Suppressor macrophage treated with lipopolysaccharide for 4 hours (primary cell): ENCODE measurements at regions not wholly inside any gene's neighbourhood (a gene's known extent, or its start where the extent isn't known, plus 50 kb on each side); places are given as distances from the start of the nearest gene placed in this dataset.
"Not testable (repeated sequence)": the region's sequence is repeated elsewhere in the genome, so short reads cannot be mapped to it uniquely, and the experiment has no call there.

Source experiments
- DNase-seq: peaks from one replicate; pipeline ENCODE4 v3.0.0-alpha.2; 2020

GRCh38 chr10:86579883-86580520, 58.4 kb upstream of the WAPL start:
- DNase-seq, result no peak

GRCh38 chr10:86580521-86580891, 58.9 kb upstream of the WAPL start:
- DNase-seq, result peak; percentile 70

- no peak for DNase-seq
Observed at GRCh38 chr10:86583983-86584382, 62.4 kb upstream of the WAPL start.

- peak; percentile 81 for DNase-seq
Observed at GRCh38 chr10:86585037-86585929, 63.7 kb upstream of the WAPL start.

GRCh38 chr10:86586516-86586915, 64.9 kb upstream of the WAPL start:
- DNase-seq, result no peak

- DNase-seq, result not testable (repeated sequence)
Observed at GRCh38 chr10:86588781-86589180, 65.6 kb upstream of the OPN4 start.

GRCh38 chr10:86591436-86591835, 62.9 kb upstream of the OPN4 start:
- DNase-seq, result no peak

GRCh38 chr10:86592413-86592812, 61.9 kb upstream of the OPN4 start:
- no peak for DNase-seq

GRCh38 chr10:86594535-86594934, 59.8 kb upstream of the OPN4 start:
- DNase-seq, result no peak

- DNase-seq, result no peak
Observed at GRCh38 chr10:86595496-86595895, 58.9 kb upstream of the OPN4 start.

GRCh38 chr10:86596266-86596665, 58.1 kb upstream of the OPN4 start:
- DNase-seq, result no peak

GRCh38 chr10:86597306-86597705, 57.0 kb upstream of the OPN4 start:
- DNase-seq, result no peak

GRCh38 chr10:86598151-86598550, 56.2 kb upstream of the OPN4 start:
- no peak for DNase-seq

GRCh38 chr10:86599041-86599440, 55.3 kb upstream of the OPN4 start:
- DNase-seq, result no peak

- peak; percentile 5 for DNase-seq
Observed at GRCh38 chr10:86599729-86600128, 54.6 kb upstream of the OPN4 start.

GRCh38 chr10:86600296-86600695, 54.1 kb upstream of the OPN4 start:
- DNase-seq, result no peak

- no peak for DNase-seq
Observed at GRCh38 chr10:86601956-86602602, 52.3 kb upstream of the OPN4 start.

GRCh38 chr10:86603256-86603655, 51.1 kb upstream of the OPN4 start:
- DNase-seq, result no peak
